ENCODE measurements at regions not wholly inside any gene's neighbourhood (a gene's known extent, or its start where the extent isn't known, plus 50 kb on each side); places are given as distances from the start of the nearest gene placed in this dataset.
"Not testable (repeated sequence)": the region's sequence is repeated elsewhere in the genome, so short reads cannot be mapped to it uniquely, and the experiment has no call there.

DNA sequence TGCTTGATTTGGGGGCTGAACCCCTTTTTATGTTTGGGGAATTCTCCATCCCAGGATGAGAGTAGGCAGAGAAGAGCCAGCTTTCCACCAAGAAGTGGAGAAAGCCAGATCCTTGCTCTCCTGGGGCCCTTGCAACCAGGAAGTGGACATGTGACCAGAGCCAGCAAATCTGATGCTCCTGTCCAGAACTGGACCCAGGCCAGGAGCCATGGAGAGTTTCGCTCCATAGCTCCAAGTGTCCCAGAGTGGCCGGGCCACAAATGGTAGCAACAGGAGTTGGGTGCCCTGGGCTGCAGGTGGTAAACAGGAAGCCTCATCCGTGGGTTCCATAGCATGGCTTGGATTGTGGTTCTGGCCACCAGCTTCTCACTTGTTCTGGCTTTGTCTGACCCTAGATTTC lies 93.9 kb upstream of the CD82 start:
- Histone ChIP-seq H3K4me3 (ENCODE audit: control insufficient read depth in 1 of 7, extremely low read depth in 1 of 7, insufficient read depth in 4 of 7, low read depth in 2 of 7, low read length in 6 of 7) (no peak overlapping the region), H3K27ac (ENCODE audit: insufficient read depth in 1 of 2, low read depth in 1 of 2, low read length in 2 of 2, poor library complexity in 1 of 2, severe bottlenecking in 2 of 2) (no peak overlapping the region), H3K27me3 (replicated peaks in 2 of 5; ENCODE audit: control insufficient read depth in 4 of 5, insufficient read depth in 5 of 5, low read length in 4 of 5) (peaks cover 0 to 22% (median 6%) of the 10 kb centered on the region in 5 experiments), H3K9me3 (ENCODE audit: control extremely low read depth in 1 of 5, control insufficient read depth in 4 of 5, insufficient read depth in 2 of 5, low read depth in 1 of 5, low read length in 4 of 5) (peaks cover 0 to 2% (median 0%) of the 10 kb centered on the region in 5 experiments), H3K4me1 (ENCODE audit: control extremely low read depth in 1 of 4, control insufficient read depth in 4 of 4, insufficient read depth in 4 of 4, low read length in 3 of 4) (peaks cover 0 to 4% (median 2%) of the 10 kb centered on the region in 4 experiments), H3K36me3 (ENCODE audit: control insufficient read depth in 4 of 4, insufficient read depth in 4 of 4, low read length in 3 of 4) (no peaks in the 10 kb centered on the region)
- DNase-seq, result no peak
- 79% methylated on average over 3 of the region's 3 CpGs for WGBS (ENCODE audit: insufficient coverage)
- CTCF ChIA-PET, result interaction anchor here (1.0 kb wide), 1 partner anchor 9 kb away, joined by 3 read pairs; no protein-coding TSS in a partner anchor
- POLR2A ChIA-PET, result no interaction called here

- WGBS (ENCODE audit: insufficient coverage), result 57% methylated on average over 3 of the region's 4 CpGs
- ChIA-PET POLR2A (no interaction called here), CTCF (interaction anchor here (1.4 kb wide), 1 partner anchor 12 kb away, joined by 4 read pairs; no protein-coding TSS in a partner anchor)
- no peaks in the 10 kb centered on the region for H3K9me3 ChIP-seq (ENCODE audit: control extremely low read depth in 1 of 5, control insufficient read depth in 4 of 5, insufficient read depth in 2 of 5, low read depth in 1 of 5, low read length in 4 of 5)
- peaks cover 0 to 21% (median 6%) of the 10 kb centered on the region in 5 experiments for H3K27me3 ChIP-seq (replicated peaks in 2 of 5; ENCODE audit: control insufficient read depth in 4 of 5, insufficient read depth in 5 of 5, low read length in 4 of 5)
- no peaks in the 10 kb centered on the region for H3K36me3 ChIP-seq (ENCODE audit: control insufficient read depth in 4 of 4, insufficient read depth in 4 of 4, low read length in 3 of 4)
- no peak overlapping the region for H3K27ac ChIP-seq (ENCODE audit: insufficient read depth in 1 of 2, low read depth in 1 of 2, low read length in 2 of 2, poor library complexity in 1 of 2, severe bottlenecking in 2 of 2)
- peaks cover 0 to 4% (median 2%) of the 10 kb centered on the region in 4 experiments for H3K4me1 ChIP-seq (ENCODE audit: control extremely low read depth in 1 of 4, control insufficient read depth in 4 of 4, insufficient read depth in 4 of 4, low read length in 3 of 4)
- no peak for DNase-seq
- H3K4me3 ChIP-seq (ENCODE audit: control insufficient read depth in 1 of 7, extremely low read depth in 1 of 7, insufficient read depth in 4 of 7, low read depth in 2 of 7, low read length in 6 of 7), result no peak overlapping the region
These were observed 92.5 kb upstream of the CD82 start for GRCh38 chr11:44472916-44473315.

GRCh38 chr11:44474702-44475101 lies 90.8 kb upstream of the CD82 start:
- POLR2A ChIA-PET, result no interaction called here
- Histone ChIP-seq H3K27me3 (replicated peaks in 2 of 5; ENCODE audit: control insufficient read depth in 4 of 5, insufficient read depth in 5 of 5, low read length in 4 of 5) (peaks cover 0 to 20% (median 2%) of the 10 kb centered on the region in 5 experiments), H3K36me3 (ENCODE audit: control insufficient read depth in 4 of 4, insufficient read depth in 4 of 4, low read length in 3 of 4) (no peaks in the 10 kb centered on the region), H3K4me3 (ENCODE audit: control insufficient read depth in 1 of 7, extremely low read depth in 1 of 7, insufficient read depth in 4 of 7, low read depth in 2 of 7, low read length in 6 of 7) (no peak overlapping the region), H3K4me1 (ENCODE audit: control extremely low read depth in 1 of 4, control insufficient read depth in 4 of 4, insufficient read depth in 4 of 4, low read length in 3 of 4) (peaks cover 0 to 4% (median 2%) of the 10 kb centered on the region in 4 experiments), H3K27ac (ENCODE audit: insufficient read depth in 1 of 2, low read depth in 1 of 2, low read length in 2 of 2, poor library complexity in 1 of 2, severe bottlenecking in 2 of 2) (no peak overlapping the region), H3K9me3 (ENCODE audit: control extremely low read depth in 1 of 5, control insufficient read depth in 4 of 5, insufficient read depth in 2 of 5, low read depth in 1 of 5, low read length in 4 of 5) (no peaks in the 10 kb centered on the region)
- CTCF ChIA-PET, result interaction anchor here (1.0 kb wide), 1 partner anchor 15 kb away, joined by 3 read pairs; no protein-coding TSS in a partner anchor
- DNase-seq, result no peak
- 94% methylated on average over 5 of the region's 5 CpGs for WGBS (ENCODE audit: insufficient coverage)

GRCh38 chr11:44475114-44475686 lies 90.3 kb upstream of the CD82 start:
- peaks cover 0 to 4% (median 2%) of the 10 kb centered on the region in 4 experiments for H3K4me1 ChIP-seq (ENCODE audit: control extremely low read depth in 1 of 4, control insufficient read depth in 4 of 4, insufficient read depth in 4 of 4, low read length in 3 of 4)
- no peaks in the 10 kb centered on the region for H3K9me3 ChIP-seq (ENCODE audit: control extremely low read depth in 1 of 5, control insufficient read depth in 4 of 5, insufficient read depth in 2 of 5, low read depth in 1 of 5, low read length in 4 of 5)
- DNase-seq, result no peak
- no peak overlapping the region for H3K4me3 ChIP-seq (ENCODE audit: control insufficient read depth in 1 of 7, extremely low read depth in 1 of 7, insufficient read depth in 4 of 7, low read depth in 2 of 7, low read length in 6 of 7)
- WGBS (ENCODE audit: insufficient coverage), result 23% methylated on average over 9 of the region's 10 CpGs
- no peak overlapping the region for H3K27ac ChIP-seq (ENCODE audit: insufficient read depth in 1 of 2, low read depth in 1 of 2, low read length in 2 of 2, poor library complexity in 1 of 2, severe bottlenecking in 2 of 2)
- H3K27me3 ChIP-seq (replicated peaks in 2 of 5; ENCODE audit: control insufficient read depth in 4 of 5, insufficient read depth in 5 of 5, low read length in 4 of 5), result peaks cover 0 to 19% (median 2%) of the 10 kb centered on the region in 5 experiments
- CTCF ChIA-PET, result interaction anchor here (1.0 kb wide), 1 partner anchor 15 kb away, joined by 3 read pairs; no protein-coding TSS in a partner anchor
- POLR2A ChIA-PET, result no interaction called here
- H3K36me3 ChIP-seq (ENCODE audit: control insufficient read depth in 4 of 4, insufficient read depth in 4 of 4, low read length in 3 of 4), result no peaks in the 10 kb centered on the region

DNA sequence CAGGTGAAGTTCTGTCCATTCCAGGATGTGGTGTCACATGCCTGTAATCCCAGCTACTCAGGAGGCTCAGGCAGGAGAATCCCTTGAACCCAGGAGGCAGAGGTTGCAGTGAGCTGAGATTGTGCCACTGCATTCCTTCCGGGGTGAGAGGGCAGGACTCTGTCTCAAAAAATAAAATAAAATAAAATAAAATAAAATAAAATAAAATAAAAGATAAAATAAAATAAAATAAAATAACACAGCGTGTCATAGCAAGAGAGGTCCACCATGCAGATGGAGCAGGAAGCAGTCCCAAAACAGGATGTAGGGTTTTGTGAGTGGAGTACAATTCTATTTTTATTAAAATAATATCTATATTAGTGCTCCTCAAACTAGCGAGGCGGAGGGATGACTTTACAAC lies 83.1 kb upstream of the CD82 start:
- H3K36me3 ChIP-seq (ENCODE audit: control insufficient read depth in 4 of 4, insufficient read depth in 4 of 4, low read length in 3 of 4); H3K27me3 ChIP-seq (replicated peaks in 2 of 5; ENCODE audit: control insufficient read depth in 4 of 5, insufficient read depth in 5 of 5, low read length in 4 of 5); POLR2A ChIA-PET; H3K27ac ChIP-seq (ENCODE audit: insufficient read depth in 1 of 2, low read depth in 1 of 2, low read length in 2 of 2, poor library complexity in 1 of 2, severe bottlenecking in 2 of 2); H3K4me3 ChIP-seq (ENCODE audit: control insufficient read depth in 1 of 7, extremely low read depth in 1 of 7, insufficient read depth in 4 of 7, low read depth in 2 of 7, low read length in 6 of 7); DNase-seq; CTCF ChIA-PET; H3K4me1 ChIP-seq (ENCODE audit: control extremely low read depth in 1 of 4, control insufficient read depth in 4 of 4, insufficient read depth in 4 of 4, low read length in 3 of 4): not testable (repeated sequence)
- WGBS (ENCODE audit: insufficient coverage), result no CpG with 5 or more reads among the region's 4 CpGs
- H3K9me3 ChIP-seq (ENCODE audit: control extremely low read depth in 1 of 5, control insufficient read depth in 4 of 5, insufficient read depth in 2 of 5, low read depth in 1 of 5, low read length in 4 of 5), result peaks cover 0 to 11% (median 7%) of the 10 kb centered on the region in 5 experiments

DNA sequence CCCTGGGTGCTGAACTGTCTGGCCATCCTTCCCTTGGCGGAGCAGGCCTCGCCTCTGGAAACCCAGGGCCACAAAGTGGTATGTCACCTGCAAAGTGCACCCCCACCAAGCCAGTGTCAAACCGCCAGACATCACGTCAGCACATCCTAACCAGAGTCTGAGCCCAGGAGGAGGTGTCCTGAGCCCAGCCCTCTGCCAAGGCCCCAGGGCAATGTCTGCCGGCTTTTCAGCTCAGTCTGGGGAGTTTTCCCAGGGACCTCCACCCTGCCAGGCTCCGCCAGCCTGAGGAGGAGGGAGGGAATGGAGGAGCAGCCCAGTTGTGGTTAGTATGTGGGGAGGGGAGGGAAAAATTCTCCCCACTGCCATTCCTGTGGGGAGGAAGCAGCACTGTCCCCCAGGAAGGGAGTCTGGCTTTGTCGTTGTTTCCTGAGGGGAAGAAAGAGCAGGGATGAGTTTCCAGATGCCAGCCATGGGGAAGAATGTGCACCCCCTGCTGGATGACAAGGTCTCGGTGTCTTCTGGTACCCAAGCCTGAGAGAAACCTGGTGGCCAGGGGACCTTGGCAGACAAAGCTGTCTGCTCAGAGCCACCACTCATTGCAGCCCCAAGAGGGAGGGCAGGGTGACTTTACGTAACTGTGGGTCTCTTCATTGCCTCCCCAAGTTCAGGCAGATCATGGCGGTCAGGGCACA lies 81.4 kb upstream of the CD82 start:
- DNase-seq, result peak in 1 of 3 donors; percentile 7
- Histone ChIP-seq H3K9me3 (ENCODE audit: control extremely low read depth in 1 of 5, control insufficient read depth in 4 of 5, insufficient read depth in 2 of 5, low read depth in 1 of 5, low read length in 4 of 5) (peaks cover 0 to 13% (median 7%) of the 10 kb centered on the region in 5 experiments), H3K36me3 (ENCODE audit: control insufficient read depth in 4 of 4, insufficient read depth in 4 of 4, low read length in 3 of 4) (no peaks in the 10 kb centered on the region), H3K27ac (ENCODE audit: insufficient read depth in 1 of 2, low read depth in 1 of 2, low read length in 2 of 2, poor library complexity in 1 of 2, severe bottlenecking in 2 of 2) (no peak overlapping the region), H3K4me1 (ENCODE audit: control extremely low read depth in 1 of 4, control insufficient read depth in 4 of 4, insufficient read depth in 4 of 4, low read length in 3 of 4) (no peaks in the 10 kb centered on the region), H3K27me3 (replicated peaks in 2 of 5; ENCODE audit: control insufficient read depth in 4 of 5, insufficient read depth in 5 of 5, low read length in 4 of 5) (no peaks in the 10 kb centered on the region), H3K4me3 (ENCODE audit: control insufficient read depth in 1 of 7, extremely low read depth in 1 of 7, insufficient read depth in 4 of 7, low read depth in 2 of 7, low read length in 6 of 7) (no peak overlapping the region)
- ChIA-PET CTCF (interaction anchor here (1.2 kb wide), 1 partner anchor 10 kb away, joined by 4 read pairs; no protein-coding TSS in a partner anchor), POLR2A (no interaction called here)
- 84% methylated on average over 7 of the region's 10 CpGs for WGBS (ENCODE audit: insufficient coverage)
